ENCODE measurements at regions not wholly inside any gene's neighbourhood (a gene's known extent, or its start where the extent isn't known, plus 50 kb on each side); places are given as distances from the start of the nearest gene placed in this dataset.
"Not testable (repeated sequence)": the region's sequence is repeated elsewhere in the genome, so short reads cannot be mapped to it uniquely, and the experiment has no call there.

GRCh38 chr1:166418344-166418933 is 251.6 kb upstream of the FAM78B start:
- H3K4me3 ChIP-seq, result no peak overlapping the region
- H3K27me3 ChIP-seq, result no peaks in the 10 kb centered on the region
- H3K36me3 ChIP-seq, result no peaks in the 10 kb centered on the region
- 69 to 70% methylated on average over 3 of the region's 3 CpGs for WGBS, 2 donors
- H3K27ac ChIP-seq, result no peak overlapping the region
- ATAC-seq (no peak), DNase-seq (no peak), FAIRE-seq (no peak)
- intact Hi-C loops (cut with DNase I), result no loop called here
- H3K4me1 ChIP-seq, result no peaks in the 10 kb centered on the region
- TF ChIP-seq, protein P1, sequence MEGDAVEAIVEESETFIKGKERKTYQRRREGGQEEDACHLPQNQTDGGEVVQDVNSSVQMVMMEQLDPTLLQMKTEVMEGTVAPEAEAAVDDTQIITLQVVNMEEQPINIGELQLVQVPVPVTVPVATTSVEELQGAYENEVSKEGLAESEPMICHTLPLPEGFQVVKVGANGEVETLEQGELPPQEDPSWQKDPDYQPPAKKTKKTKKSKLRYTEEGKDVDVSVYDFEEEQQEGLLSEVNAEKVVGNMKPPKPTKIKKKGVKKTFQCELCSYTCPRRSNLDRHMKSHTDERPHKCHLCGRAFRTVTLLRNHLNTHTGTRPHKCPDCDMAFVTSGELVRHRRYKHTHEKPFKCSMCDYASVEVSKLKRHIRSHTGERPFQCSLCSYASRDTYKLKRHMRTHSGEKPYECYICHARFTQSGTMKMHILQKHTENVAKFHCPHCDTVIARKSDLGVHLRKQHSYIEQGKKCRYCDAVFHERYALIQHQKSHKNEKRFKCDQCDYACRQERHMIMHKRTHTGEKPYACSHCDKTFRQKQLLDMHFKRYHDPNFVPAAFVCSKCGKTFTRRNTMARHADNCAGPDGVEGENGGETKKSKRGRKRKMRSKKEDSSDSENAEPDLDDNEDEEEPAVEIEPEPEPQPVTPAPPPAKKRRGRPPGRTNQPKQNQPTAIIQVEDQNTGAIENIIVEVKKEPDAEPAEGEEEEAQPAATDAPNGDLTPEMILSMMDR (IDR thresholded peaks at IDR 0.05), result no peak
- no peaks in the 10 kb centered on the region for H3K9me3 ChIP-seq

GRCh38 chr1:166422586-166422985 is 255.8 kb upstream of the FAM78B start:
- 45 to 62% methylated on average over 4 of the region's 4 CpGs for WGBS, 2 donors
- H3K9me3 ChIP-seq, H3K4me1 ChIP-seq, FAIRE-seq, H3K27ac ChIP-seq, H3K36me3 ChIP-seq, H3K27me3 ChIP-seq, H3K4me3 ChIP-seq, ATAC-seq, DNase-seq: not testable (repeated sequence)
- intact Hi-C loops (cut with DNase I), result loop anchor here in 2 of 3 donors (10.0 kb wide), 2 partner anchors 278 to 488 kb away; no protein-coding TSS in a partner anchor

DNA sequence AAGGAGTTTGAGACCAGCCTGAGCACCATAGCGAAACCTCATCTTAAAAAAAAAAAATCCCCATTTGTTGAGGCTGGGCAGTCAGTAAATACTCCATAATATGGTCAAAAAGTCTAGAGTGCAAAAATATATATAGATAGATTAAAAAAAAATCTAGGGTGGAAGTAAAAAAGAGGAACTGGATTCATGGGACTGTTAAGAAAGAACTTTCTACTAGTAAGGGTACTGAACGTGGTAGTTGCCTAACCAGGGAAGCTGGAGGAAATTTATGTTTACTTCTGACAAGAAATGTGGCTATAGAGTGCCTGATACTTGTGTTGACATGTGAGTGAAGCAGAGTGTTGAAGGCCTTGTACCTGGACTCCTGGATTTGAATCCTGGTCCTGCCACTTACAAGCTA is 265.9 kb upstream of the FAM78B start:
- Histone ChIP-seq H3K4me3 (no peak overlapping the region), H3K9me3 (no peaks in the 10 kb centered on the region), H3K27me3 (no peaks in the 10 kb centered on the region), H3K4me1 (no peaks in the 10 kb centered on the region), H3K36me3 (no peaks in the 10 kb centered on the region), H3K27ac (no peak overlapping the region)
- ATAC-seq, result no peak
- FAIRE-seq, result no peak
- 64 to 73% methylated on average over 2 of the region's 2 CpGs for WGBS, 2 donors
- no peak for DNase-seq
- intact Hi-C loops (cut with DNase I), result loop anchor here in 1 of 3 donors (5.0 kb wide), 1 partner anchor 505 kb away; no protein-coding TSS in a partner anchor
- TF ChIP-seq, protein P1 (IDR thresholded peaks at IDR 0.05), result no peak

- not testable (repeated sequence) for H3K4me1 ChIP-seq, FAIRE-seq, H3K4me3 ChIP-seq, H3K9me3 ChIP-seq, H3K27ac ChIP-seq, H3K27me3 ChIP-seq, H3K36me3 ChIP-seq
- TF ChIP-seq, protein P1 (IDR thresholded peaks at IDR 0.05), result peak in 1 of 4 donors; percentile 20
- intact Hi-C loops (cut with DNase I), result loop anchor here in 1 of 3 donors (5.0 kb wide), 1 partner anchor 506 kb away; no protein-coding TSS in a partner anchor
- DNase-seq (peak in 1 of 6 donors; percentile 4), ATAC-seq (peak in 2 of 4 donors; percentile 65 to 78)
- 31 to 37% methylated on average over 7 of the region's 7 CpGs for WGBS, 2 donors
Observed at GRCh38 chr1:166433404-166434304, 266.9 kb upstream of the FAM78B start.

DNA sequence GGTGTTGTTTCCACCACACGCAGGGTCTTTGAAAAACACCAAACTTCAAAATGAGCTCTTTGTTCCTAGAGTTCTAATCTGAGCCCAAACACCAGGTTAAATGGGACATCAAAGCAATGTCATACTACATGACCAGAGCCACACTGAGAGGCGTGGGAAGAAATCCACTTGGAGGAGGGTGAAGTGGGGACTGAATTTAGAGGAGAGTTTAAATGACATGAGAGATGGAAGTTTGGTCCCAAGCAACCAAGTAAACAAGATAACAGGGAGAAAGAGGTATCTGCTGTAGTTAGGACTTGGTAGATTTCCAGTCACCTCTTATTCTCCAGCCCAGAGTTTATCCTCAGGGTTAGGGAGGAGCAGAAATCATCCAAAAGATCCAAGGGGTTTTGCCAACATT is 290.9 kb upstream of the FAM78B start:
- Histone ChIP-seq H3K4me1 (no peaks in the 10 kb centered on the region), H3K9me3 (no peaks in the 10 kb centered on the region), H3K36me3 (no peaks in the 10 kb centered on the region), H3K27me3 (no peaks in the 10 kb centered on the region), H3K4me3 (no peak overlapping the region), H3K27ac (no peak overlapping the region)
- DNase-seq (no peak), FAIRE-seq (no peak), ATAC-seq (no peak)
- TF ChIP-seq, protein P1 (IDR thresholded peaks at IDR 0.05), result no peak
- WGBS, 2 donors, result 63 to 68% methylated on average over 2 of the region's 2 CpGs
- intact Hi-C loops (cut with DNase I), result no loop called here

All from pancreas (tissue), 10 donors.